ENCODE measurements at regions not wholly inside any gene's neighbourhood (a gene's known extent, or its start where the extent isn't known, plus 50 kb on each side); places are given as distances from the start of the nearest gene placed in this dataset.
"Not testable (repeated sequence)": the region's sequence is repeated elsewhere in the genome, so short reads cannot be mapped to it uniquely, and the experiment has no call there.

DNA sequence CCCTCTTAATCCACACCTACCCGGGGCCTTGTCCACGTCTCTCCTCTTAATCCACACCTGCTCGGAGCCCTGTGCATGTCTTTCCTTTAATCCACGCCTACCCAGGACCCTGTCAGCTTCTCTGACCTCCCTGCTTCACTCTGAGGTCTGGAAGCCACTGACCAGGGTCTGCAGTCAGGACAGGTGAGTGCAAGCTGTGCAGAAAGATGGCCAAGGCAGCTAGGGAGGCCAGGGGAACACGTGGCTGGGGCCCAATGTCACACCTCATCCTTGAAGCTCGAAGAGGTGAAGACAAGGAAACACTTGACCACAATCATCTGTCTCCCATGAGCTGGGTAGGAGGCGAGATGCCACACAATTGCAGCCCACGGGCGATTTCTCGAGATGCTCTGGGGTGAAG is 1516.9 kb downstream of the BRD1 start:
- DNase-seq = no peak

DNA sequence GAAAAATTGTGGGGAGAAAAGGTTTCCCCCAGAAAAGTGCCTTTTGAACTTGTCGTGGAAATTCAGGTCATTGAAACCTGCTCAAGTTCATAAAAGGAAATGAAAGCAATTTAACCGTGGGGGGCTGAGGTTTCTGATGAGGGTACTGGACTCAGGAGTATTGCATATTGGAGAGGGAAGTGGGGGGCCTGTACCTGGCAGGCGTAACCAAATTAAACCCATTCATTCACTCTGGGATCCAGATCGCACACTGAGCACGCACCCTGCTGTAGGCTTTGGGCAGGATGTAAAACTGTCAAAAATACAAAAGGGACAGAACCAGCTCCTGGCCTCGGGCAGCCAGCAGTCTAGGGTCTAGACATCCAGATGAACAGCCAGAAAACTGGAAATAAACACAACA is 1517.4 kb downstream of the BRD1 start:
- no peak for DNase-seq

DNA sequence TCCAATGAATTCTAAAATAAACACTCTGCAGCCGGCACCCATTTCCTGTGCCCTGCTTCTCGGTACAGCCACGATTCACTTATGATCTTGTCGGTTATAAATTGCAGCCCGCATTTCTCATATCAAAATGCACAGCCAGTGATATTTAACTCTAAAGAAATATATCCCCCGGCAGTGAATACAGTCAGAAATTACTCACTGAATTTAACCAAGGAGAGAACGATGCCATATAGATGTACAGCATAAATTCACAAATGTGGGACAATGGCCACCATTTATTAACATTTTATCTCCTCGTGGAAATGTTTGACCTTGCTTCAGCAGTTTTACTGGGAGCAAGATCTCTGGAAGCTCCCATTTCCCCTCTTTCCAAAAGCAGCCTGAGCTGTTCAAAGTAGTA is 1517.8 kb downstream of the BRD1 start:
- no peak for DNase-seq

- DNase-seq = no peak
Observed at GRCh38 chr22:48309115-48309705, 1518.5 kb downstream of the BRD1 start.

GRCh38 chr22:48307931-48308330 is 1519.7 kb downstream of the BRD1 start:
- DNase-seq = no peak

DNA sequence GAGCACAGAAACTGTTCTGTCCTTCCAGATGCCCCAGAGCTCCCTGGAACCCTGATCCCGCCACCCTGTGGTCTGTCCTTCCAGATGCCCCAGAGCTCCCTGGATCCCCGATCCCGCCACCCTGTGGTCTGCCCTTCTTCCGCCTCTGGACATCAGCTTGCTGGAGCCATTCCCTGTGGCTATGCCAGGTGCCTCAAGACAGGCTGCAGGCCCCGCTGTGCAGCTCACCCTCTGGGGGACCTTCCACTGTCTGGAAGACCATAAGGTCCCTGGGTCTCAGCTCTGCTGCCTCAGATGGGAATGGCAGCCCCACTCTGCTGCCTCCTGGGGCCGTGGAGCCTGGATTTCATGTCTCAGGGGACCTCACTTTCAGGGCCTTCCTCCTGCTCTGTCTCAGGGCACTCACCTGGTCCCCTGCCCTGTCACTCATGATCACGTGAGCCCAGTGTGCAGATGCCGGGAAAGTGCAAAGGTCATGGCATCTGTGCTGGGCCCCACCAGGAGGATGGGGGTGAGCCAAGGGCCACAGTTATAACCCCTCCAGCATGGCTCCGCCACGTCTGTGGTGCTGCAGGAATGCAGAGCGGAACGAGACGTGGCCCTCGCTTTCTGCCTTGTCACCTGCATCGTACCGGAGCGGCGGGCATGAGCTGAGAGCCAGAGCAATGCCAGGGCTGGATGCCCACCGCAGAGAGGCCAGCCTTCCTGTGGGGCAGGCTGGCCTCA is 1520.7 kb downstream of the BRD1 start:
- no peak for DNase-seq

GRCh38 chr22:48306284-48306683 is 1521.4 kb downstream of the BRD1 start:
- DNase-seq = no peak

DNA sequence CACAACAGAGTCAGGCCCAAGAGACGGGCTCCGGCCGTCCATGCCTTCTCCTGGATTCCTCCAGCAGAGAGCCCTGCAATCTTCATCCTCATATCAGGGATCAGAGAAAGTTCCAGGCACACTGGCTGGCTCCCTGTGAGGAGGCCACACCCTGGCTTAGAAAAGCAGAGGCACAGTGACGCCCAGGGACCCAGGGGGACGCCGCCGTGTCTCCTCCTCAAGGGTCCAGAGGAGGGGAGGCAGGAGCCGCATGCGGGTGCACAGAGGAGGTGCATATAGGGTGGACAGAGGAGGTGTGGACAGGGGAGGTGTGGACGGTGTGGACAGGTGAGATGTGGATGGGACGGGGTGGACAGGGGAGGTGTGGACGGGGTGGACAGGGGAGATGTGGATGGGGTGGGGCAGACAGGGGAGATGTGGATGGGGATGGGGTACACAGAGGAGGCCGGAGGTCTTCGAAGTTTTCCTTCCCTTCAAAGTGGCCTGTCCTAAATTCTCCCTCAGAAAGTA is 1521.9 kb downstream of the BRD1 start:
- no peak for DNase-seq

GRCh38 chr22:48303369-48303725 is 1524.3 kb downstream of the BRD1 start:
- DNase-seq = no peak

DNA sequence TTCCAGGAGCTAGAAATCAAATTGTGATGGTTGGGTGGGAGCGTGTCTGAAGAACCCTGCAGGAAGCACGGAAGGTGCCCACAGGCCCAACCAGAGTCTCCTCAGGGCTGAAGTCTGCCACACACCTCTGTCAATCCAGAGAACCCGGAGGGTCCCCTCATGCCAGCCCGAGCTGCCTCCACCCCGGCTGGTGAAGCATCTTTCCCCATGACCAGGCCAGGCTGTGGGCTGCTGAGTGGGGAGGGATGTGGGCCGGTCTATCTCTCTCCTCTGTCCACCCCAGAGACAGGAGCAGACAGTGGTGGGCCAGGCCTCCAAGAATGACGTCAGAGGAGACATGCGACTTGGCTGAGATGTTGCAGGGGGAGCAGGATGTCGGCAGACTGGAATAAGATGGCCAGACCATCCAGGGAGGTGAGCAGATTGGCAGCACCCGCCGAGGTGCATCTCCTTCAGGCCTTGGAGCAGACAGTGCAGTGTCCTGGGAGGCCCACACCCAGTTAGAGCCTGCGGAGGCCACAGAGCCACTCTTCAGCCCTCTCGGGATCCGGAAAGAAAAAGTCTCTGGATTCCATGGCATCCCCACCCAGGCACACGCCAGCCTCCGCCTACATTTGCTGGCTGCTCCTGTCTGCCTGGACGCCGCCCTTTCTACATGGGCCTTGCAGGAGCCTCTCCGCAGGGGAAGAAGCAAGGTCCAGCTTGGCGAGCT is 1524.9 kb downstream of the BRD1 start:
- no peak for DNase-seq

DNA sequence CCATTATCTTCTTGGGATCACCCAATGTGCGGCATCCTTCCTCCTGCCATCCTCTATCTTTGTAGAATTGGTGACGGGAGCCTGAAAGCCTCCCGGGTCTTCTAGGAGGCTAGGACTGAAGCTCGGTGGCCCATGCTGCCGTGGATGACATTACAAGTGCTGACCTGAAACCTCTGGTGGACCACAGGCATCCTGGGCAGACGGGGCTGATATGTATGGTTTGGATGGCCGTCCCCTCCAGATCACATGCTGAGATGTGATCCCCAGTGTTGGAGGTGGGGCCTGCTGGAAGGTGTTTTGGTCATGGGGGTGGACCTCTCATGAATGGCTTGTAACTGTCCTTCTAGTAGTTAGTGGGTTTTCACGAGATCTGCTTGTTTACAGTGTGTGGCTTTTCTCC is 1525.8 kb downstream of the BRD1 start:
- no peak for DNase-seq

GRCh38 chr22:48301421-48301820 is 1526.3 kb downstream of the BRD1 start:
- no peak for DNase-seq

DNA sequence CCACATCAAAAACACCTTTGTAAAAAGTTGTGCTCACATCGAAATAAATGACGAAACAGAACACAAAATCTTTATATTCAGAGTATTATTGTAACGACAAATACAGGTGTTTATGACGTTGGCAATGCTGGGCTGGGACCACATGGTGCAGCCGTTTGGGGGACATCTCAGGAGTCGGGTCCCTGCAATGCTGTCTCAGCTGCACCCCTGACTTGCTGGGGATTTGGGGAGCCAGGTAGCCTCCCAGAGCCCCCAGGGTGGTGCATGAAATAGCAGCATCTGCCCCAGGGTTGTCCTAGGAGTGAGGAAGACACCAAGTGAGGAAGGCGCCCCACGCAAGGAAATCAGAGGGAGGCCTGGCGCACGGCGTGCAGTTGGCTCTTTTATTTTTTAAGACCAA is 1526.8 kb downstream of the BRD1 start:
- no peak for DNase-seq

- DNase-seq = no peak
Observed at GRCh38 chr22:48299801-48300200, 1527.9 kb downstream of the BRD1 start.

DNA sequence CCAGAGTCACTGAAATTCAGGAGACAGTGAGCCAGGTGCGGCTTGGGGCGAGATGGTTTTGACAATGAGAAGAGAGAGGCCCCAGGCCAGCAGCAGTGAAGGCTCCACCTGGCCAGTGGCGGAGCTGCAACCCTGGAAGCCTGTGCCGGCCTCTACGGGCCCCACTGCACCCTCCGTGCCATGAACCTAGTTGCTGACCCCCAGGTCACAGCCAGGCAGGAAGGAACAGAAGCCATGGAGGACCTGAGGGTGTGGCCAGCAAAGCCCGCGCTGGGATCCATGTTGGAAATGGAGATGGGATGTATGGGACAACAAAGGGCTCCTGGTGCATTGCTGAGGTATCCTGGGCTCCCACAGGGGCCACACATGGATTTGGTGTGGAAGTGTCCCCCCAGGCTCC is 1528.5 kb downstream of the BRD1 start:
- no peak for DNase-seq

- no peak for DNase-seq
Observed at GRCh38 chr22:48297296-48297695, 1530.4 kb downstream of the BRD1 start.

GRCh38 chr22:48289954-48290353 is 1527.5 kb downstream of the TBC1D22A start:
- DNase-seq = not testable (repeated sequence)

DNA sequence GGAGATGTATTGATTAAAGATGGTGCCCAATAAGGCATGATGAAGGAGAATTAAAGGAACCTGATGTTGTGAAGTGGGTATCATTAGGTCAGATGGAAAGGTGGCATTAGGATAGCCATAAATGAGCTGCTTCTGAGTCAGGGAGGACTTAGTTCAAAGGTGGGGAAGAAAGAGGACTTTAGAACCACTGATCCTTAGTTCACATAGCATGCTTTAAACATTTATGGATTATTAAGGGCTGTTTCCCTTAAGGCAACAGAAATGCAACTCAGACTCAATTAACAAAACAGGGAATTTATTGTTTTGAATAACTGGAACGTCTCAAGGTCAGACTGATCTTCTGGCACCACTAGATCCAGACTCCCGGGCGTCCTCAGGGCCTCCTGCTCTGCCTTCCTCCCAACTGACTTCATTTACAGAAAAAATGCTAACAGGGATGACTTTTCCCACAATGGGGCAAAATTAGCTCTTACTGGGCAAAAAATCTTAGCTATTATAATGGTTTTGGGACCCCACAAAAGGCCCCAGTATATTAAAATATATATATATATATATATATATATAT is 1526.0 kb downstream of the TBC1D22A start:
- no peak for DNase-seq

- DNase-seq = no peak
Observed at GRCh38 chr22:48287031-48287430, 1524.6 kb downstream of the TBC1D22A start.

DNA sequence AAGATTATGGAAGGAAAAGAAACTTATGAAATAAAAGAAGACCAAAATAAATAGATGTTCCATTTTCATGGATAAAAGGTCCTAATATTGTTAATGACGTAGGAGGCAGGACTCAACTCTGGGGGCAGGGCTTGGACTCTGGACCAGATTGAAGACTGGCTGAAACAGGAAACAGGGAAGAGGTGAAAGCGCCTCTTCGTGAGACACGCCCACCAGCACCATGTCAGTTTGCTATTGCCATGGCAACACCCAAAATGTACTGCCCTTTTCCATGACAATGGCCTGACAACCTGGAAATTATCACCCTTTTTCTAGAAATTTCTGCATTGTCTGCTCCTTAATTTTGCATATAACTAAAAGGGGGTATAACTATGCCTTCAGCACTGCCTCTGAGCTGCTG is 1522.2 kb downstream of the TBC1D22A start:
- no peak for DNase-seq

- no peak for DNase-seq
Observed at GRCh38 chr22:48282804-48283203, 1520.4 kb downstream of the TBC1D22A start.

- no peak for DNase-seq
Observed at GRCh38 chr22:48279461-48279756, 1517.0 kb downstream of the TBC1D22A start.

DNA sequence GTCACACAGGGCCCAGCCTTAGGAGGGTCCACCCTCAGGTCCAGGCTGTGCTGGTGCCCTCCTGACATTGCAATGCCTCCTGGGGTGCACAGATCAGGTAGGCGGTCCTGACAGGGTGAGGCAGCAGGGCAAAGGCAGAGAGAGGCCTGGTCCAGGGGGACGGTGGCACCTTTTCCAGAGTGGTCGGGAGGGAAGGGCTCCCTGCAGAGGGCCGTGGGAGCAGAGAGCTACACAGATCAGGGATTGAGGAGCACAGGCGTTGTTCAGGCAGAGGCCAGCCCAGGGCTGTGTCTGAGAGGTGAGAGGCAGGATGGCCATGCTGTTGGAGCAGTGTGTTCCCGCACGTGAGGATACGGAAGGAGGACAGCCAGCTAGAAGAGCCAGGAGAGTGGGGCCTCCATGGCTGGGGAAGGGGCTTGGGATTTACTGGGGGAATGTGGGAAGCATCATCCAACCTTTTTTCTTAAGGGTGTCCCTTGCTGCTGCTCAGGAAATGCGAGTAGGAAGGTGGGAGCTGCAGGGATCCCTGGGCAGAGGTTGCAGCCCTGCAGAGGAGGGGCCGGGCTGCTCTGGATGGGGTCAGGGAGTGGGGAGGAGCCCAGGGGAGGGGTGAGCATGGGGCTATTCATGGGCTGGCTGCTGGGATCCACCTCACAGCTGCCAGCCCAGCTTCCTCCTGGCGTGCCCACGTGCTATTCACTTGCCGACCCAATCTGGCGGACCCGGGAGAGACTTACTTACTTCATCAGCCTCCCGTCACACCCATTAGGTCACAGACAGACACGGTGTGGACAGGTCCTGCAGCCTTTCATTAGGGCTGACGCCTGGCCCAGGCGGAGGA is 1516.4 kb downstream of the TBC1D22A start:
- DNase-seq = no peak

Data from NCI-H2171 (cell line).